ENCODE measurements at regions not wholly inside any gene's neighbourhood (a gene's known extent, or its start where the extent isn't known, plus 50 kb on each side); places are given as distances from the start of the nearest gene placed in this dataset.

- no peak for TF ChIP-seq CTCF (IDR thresholded peaks at IDR 0.05; ENCODE audit: unreplicated experiment in 3 of 3)
- Mint-ChIP-seq H3K27ac (no peak overlapping the region), H3K4me1 (no peaks in the 10 kb centered on the region), H3K4me3 (no peak overlapping the region), H3K9me3 (no peaks in the 10 kb centered on the region), H3K36me3 (ENCODE audit: low read depth) (no peaks in the 10 kb centered on the region), H3K27me3 (ENCODE audit: low read depth) (peaks cover 3% of the 10 kb centered on the region)
Measured at GRCh38 chr11:29280452-29280851, 736.4 kb downstream of the KCNA4 start.

DNA sequence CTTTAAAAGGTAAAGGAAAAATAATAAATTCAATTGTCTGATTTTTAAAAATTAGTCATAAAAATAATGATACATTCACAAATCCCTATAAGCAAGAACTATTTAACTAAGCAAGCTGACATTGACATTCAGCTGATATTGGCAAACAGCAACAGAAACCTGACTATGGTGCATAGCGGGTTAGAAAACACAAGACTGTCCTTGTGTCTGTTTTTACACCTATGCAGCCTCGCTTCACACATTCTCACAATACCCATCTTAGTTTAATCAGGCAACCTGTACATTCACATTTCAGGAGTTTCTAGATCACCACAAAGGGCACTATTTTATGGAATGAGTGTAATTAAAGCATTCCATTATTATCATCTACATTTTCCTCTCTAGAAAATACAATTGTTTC lies 737.1 kb downstream of the KCNA4 start:
- Mint-ChIP-seq H3K27ac (no peak overlapping the region), H3K36me3 (ENCODE audit: low read depth) (no peaks in the 10 kb centered on the region), H3K27me3 (ENCODE audit: low read depth) (peaks cover 3% of the 10 kb centered on the region), H3K4me1 (no peaks in the 10 kb centered on the region), H3K4me3 (no peak overlapping the region), H3K9me3 (no peaks in the 10 kb centered on the region)
- no peak for TF ChIP-seq CTCF (IDR thresholded peaks at IDR 0.05; ENCODE audit: unreplicated experiment in 3 of 3)

DNA sequence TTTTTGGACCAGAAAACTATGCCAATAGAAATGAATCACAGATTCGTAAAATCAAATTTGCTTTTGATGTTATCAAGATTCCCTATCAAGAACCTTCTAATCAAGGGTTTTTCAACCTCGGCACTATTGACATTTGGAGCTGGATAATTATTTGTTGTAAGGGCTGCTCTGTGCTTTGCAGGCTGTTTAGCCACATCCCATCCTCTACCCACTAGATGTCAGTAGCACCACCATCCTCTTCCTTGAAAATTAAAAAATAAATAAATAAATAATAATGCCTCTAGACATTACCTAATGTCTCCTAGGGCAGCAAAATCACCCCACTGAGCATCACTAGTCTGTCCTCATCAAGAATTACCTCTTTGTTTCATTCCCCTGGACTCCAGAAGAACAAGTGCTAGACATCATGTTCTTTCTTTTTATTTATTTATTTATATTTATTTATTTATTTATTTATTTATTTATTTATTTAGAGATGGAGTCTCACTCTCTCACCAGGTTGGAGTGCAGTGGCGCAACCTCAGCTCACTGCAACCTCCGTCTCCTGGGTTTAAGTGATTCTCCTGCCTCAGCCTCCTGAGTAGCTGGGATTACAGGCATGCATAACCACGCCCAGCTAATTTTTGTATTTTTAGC lies 744.7 kb downstream of the KCNA4 start:
- Mint-ChIP-seq H3K4me1 (peaks cover 4% of the 10 kb centered on the region), H3K4me3 (no peak overlapping the region), H3K9me3 (no peaks in the 10 kb centered on the region), H3K27ac (no peak overlapping the region), H3K27me3 (ENCODE audit: low read depth) (no peaks in the 10 kb centered on the region), H3K36me3 (ENCODE audit: low read depth) (no peaks in the 10 kb centered on the region)
- TF ChIP-seq CTCF (IDR thresholded peaks at IDR 0.05; ENCODE audit: unreplicated experiment in 3 of 3), result peak in 1 of 3 experiments; percentile 21

- no peaks in the 10 kb centered on the region for H3K9me3 Mint-ChIP-seq
- TF ChIP-seq CTCF (IDR thresholded peaks at IDR 0.05; ENCODE audit: unreplicated experiment in 3 of 3), result no peak
Measured at GRCh38 chr11:29271616-29272015, 745.2 kb downstream of the KCNA4 start.

DNA sequence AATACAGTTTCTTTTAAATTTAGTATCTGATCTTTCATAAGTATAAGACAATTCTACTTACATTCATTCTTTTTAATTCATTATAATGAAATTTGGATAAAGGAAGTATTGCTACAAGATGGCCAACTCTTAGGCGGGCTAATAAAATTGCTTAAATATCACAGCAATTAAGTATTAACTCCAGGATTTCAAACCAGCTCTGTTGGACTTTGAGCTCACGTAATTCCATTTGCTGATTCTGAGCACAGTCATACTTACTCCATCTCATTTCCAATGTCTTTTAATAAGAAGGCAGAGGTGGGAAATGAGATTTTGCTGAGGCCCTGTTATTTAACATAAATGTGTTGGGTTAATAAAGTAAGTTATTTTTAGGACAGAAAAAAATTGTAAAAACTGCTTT lies 748.1 kb downstream of the KCNA4 start:
- no peaks in the 10 kb centered on the region for H3K9me3 Mint-ChIP-seq
- no peak overlapping the region for H3K4me3 Mint-ChIP-seq
- no peaks in the 10 kb centered on the region for H3K36me3 Mint-ChIP-seq (ENCODE audit: low read depth)
- H3K4me1 Mint-ChIP-seq, result peaks cover 4% of the 10 kb centered on the region
- no peak for TF ChIP-seq CTCF (IDR thresholded peaks at IDR 0.05; ENCODE audit: unreplicated experiment in 3 of 3)
- H3K27me3 Mint-ChIP-seq (ENCODE audit: low read depth), result no peaks in the 10 kb centered on the region
- peak overlapping the region in 2 of 3 experiments; percentile 76 to 86 for H3K27ac Mint-ChIP-seq

More at GRCh38 chr11:29271616-29272015, 745.2 kb downstream of the KCNA4 start:
- Mint-ChIP-seq H3K4me1 (peaks cover 4% of the 10 kb centered on the region), H3K27me3 (ENCODE audit: low read depth) (no peaks in the 10 kb centered on the region), H3K36me3 (ENCODE audit: low read depth) (no peaks in the 10 kb centered on the region), H3K27ac (no peak overlapping the region), H3K4me3 (no peak overlapping the region)

DNA sequence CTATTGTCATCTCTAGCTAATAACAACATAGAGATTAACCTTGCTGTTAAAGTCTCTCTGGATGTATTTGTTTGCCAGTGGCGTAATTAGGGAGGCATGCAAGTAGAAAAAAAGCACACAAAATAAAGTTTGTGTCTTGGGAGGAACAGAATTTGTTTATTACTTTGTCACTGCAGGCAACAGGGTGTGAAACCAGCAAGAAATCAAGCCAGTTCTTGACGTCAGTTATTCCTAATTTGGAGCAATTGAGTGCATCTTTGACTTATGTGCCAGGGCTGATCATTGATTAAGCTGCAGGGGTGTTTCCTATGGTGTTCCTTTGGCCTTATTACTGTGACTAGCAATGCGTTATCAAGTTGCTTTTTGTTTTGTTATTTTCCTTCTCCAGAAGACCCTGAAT lies 751.0 kb downstream of the KCNA4 start:
- H3K36me3 Mint-ChIP-seq (ENCODE audit: low read depth), result no peaks in the 10 kb centered on the region
- H3K4me1 Mint-ChIP-seq, result peaks cover 4% of the 10 kb centered on the region
- TF ChIP-seq CTCF (IDR thresholded peaks at IDR 0.05; ENCODE audit: unreplicated experiment in 3 of 3), result no peak
- H3K27me3 Mint-ChIP-seq (ENCODE audit: low read depth), result no peaks in the 10 kb centered on the region
- H3K4me3 Mint-ChIP-seq, result no peak overlapping the region
- H3K27ac Mint-ChIP-seq, result no peak overlapping the region
- no peaks in the 10 kb centered on the region for H3K9me3 Mint-ChIP-seq
